Amniotic stem cell (primary cell): ENCODE measurements at regions not wholly inside any gene's neighbourhood (a gene's known extent, or its start where the extent isn't known, plus 50 kb on each side); places are given as distances from the start of the nearest gene placed in this dataset.

Experiments
- DNase-seq: peaks from one replicate; lab custom pipeline; 2025; lab: John Stamatoyannopoulos, UW

- no peak for DNase-seq
Observed at GRCh38 chr18:55849391-55849790, 261.4 kb upstream of the TCF4 start.

- no peak for DNase-seq
Observed at GRCh38 chr18:55847960-55848359, 260.0 kb upstream of the TCF4 start.

- DNase-seq: no peak
Observed at GRCh38 chr18:55845221-55845620, 257.2 kb upstream of the TCF4 start.

DNA sequence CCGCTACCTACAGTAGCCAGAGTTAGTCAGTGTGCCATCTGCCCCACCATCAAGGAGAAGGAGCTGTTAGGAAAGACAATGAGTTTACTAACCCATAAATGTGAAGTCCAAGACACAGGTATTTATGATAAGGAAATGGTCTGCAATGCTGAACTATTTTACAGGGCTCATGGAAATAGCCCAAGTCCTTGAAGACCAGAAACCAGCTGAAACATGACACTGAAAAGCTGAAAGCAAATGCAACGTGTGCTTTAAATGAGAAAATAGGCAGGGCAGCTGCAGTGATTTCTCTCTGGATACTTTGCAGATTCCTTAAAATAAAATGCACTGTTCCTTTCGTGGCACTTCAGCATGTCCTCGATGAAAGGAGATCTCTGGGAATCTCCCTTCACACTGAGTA lies 256.4 kb upstream of the TCF4 start:
- no peak for DNase-seq

DNA sequence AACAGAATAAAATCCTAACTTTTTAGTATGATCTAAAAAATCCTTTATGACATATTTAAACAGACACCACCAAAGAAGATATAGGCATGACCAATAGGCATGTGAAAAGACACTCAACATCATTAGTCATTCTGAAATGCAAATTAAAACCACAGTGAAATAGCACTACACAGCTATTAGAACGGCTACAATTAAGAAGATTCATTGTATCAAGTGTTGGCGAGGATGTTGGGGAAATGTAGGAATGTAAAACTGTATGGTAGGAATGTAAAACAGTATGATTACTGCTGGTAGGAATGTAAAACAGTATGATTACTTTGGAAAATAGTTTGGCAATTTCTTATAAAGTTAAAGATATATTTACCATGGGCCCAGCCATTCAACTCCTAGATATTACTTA lies 253.3 kb upstream of the TCF4 start:
- DNase-seq: no peak

GRCh38 chr18:55840601-55841170 lies 252.7 kb upstream of the TCF4 start:
- DNase-seq: no peak

- DNase-seq: no peak
Observed at GRCh38 chr18:55839343-55839742, 251.4 kb upstream of the TCF4 start.

GRCh38 chr18:55838841-55839240 lies 250.8 kb upstream of the TCF4 start:
- no peak for DNase-seq

DNA sequence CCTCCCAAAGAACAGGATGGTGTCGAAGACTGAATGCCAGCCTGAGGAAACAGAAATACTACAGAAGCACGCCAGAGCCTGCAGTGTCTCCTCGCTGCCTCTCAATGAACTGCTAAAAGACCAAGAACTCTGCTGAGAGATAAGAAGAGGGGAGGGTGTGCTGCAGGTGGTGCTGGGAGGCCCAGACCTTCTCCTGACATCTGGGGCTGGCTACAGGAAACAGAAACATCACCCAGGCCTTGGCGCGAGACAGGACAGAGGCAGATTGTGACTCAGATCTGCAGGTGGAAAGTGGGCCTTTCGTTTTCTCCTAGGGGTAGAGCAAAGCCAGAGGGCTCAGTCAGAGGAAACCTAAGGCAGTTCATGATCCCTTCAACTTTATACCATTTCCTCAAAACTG lies 250.3 kb upstream of the TCF4 start:
- no peak for DNase-seq

GRCh38 chr18:55833543-55833942 lies 245.6 kb upstream of the TCF4 start:
- DNase-seq: peak; percentile 85

GRCh38 chr18:55830544-55830943 lies 242.6 kb upstream of the TCF4 start:
- no peak for DNase-seq

DNA sequence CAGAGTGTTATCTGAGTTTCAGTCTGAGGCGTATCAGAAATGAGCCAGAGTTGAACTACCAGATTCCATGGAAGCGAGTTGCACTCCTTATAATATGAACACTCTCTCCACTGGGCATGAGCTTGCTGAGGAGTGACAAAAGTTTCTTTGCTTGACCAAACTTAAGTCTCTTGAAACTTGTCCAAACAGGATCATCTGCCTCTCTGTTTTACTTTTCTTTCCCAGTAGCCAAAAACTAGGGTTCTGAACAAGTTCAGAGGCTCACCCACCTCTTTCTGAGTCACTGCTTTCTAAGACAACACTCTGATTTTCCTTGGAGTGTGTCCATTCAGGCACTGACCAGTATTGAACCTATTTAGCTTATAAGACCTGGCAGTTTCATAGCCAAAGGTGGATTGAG lies 233.2 kb upstream of the TCF4 start:
- DNase-seq: no peak

DNA sequence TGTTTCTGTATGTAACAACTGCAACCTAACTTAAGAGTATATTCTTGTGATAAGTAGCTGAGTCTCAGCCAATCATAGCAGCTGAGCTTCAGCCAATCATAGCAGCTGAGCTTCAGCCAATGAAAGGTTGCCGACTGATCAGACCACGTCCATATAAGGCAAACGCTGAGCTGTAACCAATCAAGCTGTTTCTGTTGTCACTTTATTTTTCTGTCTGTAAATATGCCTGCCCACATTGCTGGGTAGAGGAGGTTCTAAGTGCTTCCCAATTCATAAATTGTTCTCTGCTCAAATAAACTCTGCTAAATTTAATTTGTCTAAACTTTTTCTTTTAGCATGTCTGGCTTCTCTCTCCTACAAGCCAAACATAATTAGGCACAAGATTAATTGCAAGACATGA lies 231.5 kb upstream of the TCF4 start:
- DNase-seq: no peak

GRCh38 chr18:55818284-55818683 lies 230.3 kb upstream of the TCF4 start:
- DNase-seq: no peak

DNA sequence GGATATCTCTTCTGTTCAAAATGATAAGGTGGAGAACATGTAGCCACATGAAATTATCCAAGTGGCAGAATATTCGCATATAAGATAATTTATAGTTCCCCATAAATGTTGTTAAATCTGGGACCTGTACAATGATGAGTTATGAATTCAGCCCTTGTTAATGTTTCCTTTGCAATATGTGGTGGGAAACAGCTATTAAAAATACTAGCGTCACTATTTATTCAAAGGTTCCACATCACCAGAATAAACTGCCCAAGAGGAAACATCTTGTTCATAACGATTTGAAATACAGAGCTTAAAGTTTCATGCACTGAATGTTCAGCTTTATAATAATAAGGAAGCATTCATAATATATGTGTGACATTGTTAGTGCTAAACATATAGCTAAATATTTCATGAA lies 223.9 kb upstream of the TCF4 start:
- DNase-seq: no peak

- no peak for DNase-seq
Observed at GRCh38 chr18:55805666-55806065, 217.7 kb upstream of the TCF4 start.

DNA sequence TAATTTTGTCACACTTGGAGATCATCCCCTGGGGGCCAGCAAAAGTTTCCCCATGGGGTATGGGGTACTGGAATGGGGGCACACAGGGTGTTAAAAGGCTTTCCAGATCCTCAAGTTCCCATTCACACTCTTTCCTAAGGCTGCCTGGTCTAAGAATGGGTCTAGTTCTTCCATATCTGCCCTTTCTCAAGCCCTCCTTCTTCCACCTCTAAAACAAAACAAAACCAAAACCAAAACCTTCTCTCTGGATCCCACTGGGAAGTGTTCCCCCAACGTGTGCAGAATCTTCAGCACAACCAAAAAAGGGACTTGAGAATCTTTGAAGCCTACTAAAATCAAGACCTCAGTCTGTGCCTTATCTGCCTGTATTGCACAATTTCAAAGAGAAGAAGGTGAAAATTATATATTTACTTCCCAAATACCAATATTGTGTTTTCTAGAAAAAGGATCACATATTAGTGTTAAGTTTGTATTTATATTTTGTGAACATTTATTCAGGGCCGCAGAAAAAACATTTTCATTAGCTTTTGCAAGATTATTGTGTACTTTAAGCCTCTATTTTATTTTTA lies 207.2 kb upstream of the TCF4 start:
- no peak for DNase-seq

DNA sequence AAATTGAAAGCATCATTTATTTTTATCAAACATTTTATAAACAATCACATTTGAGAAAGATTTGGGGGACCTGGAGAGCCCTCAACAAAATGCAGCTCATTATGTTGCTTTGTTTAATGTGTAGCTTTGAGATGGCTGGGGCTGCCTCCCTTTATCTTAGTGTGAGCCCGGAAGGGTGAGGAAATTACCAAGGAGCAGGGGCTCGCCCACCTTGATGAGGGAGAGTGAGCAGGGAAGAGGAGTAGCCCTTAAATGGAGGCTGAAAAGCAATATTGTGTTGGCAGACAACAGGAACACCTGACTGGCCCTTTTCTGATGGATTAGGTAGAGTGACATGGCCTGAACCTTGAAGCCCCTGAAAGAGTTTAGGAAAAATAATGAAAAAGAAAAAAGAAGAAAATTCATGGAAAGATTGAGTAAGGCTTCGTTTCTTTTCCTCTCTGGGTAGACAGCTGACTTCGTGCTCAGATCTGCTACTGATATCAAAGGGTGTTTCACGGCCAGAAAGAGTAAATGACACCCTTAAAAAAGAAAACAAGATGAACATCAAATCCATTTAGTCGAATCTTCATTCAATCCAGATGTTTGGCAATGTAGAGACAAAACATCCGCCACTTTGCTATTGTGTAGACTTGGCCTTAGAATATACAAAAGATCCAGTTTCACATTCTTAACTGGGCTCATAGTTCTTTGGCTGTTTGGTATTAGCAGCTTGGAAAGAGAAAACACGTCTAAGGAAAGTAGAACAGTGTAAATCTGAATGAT lies 206.5 kb upstream of the TCF4 start:
- DNase-seq: no peak

DNA sequence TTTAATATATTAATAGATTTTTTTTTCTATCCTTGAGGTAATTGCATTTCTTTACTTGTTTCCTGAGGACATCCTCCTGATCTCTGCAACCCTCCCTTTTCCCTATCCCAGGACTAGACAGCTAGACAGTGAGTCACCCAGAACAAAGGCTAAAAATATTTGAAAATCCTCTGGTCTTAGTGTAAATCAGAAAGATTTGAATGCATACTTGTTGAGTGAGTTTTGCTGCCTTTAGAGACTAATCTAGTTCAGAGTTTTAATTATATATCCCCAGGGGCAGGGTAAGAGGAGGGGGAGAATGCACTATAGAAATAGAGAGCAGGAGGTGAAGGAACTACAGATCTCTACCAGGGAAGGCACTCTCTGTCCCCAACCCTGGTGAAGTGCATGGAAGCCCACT lies 202.3 kb upstream of the TCF4 start:
- DNase-seq: peak; percentile 53

DNA sequence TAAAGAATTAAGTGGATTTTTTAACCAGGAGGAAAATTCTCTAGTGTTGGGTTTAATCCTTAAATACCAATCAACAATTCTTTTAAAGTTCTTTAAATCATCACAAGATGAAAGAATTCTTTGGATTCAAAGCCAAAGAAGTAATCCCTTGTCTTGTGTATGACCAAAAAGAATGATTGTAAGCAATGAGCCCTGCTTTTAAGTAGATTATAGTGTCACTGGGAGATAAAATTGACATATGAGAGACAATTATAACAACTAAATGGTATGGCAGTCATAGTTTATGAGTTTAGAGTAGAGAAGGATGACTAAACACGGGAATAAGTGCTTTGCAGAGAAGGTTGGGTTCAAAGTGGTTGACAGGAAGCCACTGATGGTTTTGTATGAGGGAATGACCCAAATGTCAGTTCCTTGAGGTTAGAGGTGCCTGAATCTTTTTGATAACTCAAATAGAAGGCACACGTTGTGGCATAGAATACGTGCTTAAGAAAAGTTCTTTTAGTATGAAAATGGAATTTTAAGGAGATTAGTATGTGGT lies 199.6 kb upstream of the TCF4 start:
- DNase-seq: no peak

- DNase-seq: no peak
Observed at GRCh38 chr18:55786651-55787272, 198.8 kb upstream of the TCF4 start.

GRCh38 chr18:55783921-55784320 lies 195.9 kb upstream of the TCF4 start:
- no peak for DNase-seq

GRCh38 chr18:55781481-55781957 lies 193.5 kb upstream of the TCF4 start:
- DNase-seq: no peak
